ENCODE measurements at regions not wholly inside any gene's neighbourhood (a gene's known extent, or its start where the extent isn't known, plus 50 kb on each side); places are given as distances from the start of the nearest gene placed in this dataset.

DNA sequence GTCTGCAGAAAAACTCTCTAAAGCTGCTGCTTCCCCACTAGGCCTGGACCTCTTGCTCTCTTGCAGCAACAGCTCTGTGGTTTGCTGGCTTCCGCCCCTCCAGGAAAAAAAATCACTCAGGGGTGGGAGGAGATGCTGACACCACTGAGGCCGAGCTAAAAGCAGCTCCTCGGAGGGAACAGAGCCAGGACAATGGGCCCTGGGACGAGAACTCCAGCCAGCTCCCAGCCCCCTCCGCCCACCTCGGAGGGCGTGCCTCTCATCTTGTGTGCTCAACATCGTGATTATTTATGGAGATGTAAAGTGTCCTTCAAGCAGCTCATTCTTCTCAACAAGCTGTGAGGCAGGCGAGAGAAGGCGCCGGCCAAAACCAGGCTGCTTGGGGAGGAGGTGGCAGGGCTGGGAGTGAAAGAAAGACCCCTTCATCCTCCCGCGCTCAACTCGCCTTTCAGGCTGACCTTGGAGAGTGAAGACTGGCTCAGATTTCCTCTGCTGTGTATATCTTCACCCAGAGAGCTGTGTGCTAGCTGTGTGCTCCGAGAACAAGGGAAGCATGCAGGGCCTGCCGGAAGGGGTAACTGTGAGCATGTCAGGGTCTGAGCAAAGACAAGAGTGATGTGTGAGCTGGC lies 53.5 kb upstream of the LRFN2 start:
- no peak for TF ChIP-seq TEAD4 (IDR thresholded peaks at IDR 0.05; ENCODE audit: low read depth, low read length)
- TF ChIP-seq SUZ12 (IDR thresholded peaks at IDR 0.05; ENCODE audit: low read length): no peak
- no peak for TF ChIP-seq POLR2A (IDR thresholded peaks at IDR 0.05; ENCODE audit: control extremely low read depth in 1 of 2, low read depth in 2 of 2, low read length in 2 of 2)
- no peak for TF ChIP-seq JUND (IDR thresholded peaks at IDR 0.05; ENCODE audit: low read length)
- TF ChIP-seq, protein P1, sequence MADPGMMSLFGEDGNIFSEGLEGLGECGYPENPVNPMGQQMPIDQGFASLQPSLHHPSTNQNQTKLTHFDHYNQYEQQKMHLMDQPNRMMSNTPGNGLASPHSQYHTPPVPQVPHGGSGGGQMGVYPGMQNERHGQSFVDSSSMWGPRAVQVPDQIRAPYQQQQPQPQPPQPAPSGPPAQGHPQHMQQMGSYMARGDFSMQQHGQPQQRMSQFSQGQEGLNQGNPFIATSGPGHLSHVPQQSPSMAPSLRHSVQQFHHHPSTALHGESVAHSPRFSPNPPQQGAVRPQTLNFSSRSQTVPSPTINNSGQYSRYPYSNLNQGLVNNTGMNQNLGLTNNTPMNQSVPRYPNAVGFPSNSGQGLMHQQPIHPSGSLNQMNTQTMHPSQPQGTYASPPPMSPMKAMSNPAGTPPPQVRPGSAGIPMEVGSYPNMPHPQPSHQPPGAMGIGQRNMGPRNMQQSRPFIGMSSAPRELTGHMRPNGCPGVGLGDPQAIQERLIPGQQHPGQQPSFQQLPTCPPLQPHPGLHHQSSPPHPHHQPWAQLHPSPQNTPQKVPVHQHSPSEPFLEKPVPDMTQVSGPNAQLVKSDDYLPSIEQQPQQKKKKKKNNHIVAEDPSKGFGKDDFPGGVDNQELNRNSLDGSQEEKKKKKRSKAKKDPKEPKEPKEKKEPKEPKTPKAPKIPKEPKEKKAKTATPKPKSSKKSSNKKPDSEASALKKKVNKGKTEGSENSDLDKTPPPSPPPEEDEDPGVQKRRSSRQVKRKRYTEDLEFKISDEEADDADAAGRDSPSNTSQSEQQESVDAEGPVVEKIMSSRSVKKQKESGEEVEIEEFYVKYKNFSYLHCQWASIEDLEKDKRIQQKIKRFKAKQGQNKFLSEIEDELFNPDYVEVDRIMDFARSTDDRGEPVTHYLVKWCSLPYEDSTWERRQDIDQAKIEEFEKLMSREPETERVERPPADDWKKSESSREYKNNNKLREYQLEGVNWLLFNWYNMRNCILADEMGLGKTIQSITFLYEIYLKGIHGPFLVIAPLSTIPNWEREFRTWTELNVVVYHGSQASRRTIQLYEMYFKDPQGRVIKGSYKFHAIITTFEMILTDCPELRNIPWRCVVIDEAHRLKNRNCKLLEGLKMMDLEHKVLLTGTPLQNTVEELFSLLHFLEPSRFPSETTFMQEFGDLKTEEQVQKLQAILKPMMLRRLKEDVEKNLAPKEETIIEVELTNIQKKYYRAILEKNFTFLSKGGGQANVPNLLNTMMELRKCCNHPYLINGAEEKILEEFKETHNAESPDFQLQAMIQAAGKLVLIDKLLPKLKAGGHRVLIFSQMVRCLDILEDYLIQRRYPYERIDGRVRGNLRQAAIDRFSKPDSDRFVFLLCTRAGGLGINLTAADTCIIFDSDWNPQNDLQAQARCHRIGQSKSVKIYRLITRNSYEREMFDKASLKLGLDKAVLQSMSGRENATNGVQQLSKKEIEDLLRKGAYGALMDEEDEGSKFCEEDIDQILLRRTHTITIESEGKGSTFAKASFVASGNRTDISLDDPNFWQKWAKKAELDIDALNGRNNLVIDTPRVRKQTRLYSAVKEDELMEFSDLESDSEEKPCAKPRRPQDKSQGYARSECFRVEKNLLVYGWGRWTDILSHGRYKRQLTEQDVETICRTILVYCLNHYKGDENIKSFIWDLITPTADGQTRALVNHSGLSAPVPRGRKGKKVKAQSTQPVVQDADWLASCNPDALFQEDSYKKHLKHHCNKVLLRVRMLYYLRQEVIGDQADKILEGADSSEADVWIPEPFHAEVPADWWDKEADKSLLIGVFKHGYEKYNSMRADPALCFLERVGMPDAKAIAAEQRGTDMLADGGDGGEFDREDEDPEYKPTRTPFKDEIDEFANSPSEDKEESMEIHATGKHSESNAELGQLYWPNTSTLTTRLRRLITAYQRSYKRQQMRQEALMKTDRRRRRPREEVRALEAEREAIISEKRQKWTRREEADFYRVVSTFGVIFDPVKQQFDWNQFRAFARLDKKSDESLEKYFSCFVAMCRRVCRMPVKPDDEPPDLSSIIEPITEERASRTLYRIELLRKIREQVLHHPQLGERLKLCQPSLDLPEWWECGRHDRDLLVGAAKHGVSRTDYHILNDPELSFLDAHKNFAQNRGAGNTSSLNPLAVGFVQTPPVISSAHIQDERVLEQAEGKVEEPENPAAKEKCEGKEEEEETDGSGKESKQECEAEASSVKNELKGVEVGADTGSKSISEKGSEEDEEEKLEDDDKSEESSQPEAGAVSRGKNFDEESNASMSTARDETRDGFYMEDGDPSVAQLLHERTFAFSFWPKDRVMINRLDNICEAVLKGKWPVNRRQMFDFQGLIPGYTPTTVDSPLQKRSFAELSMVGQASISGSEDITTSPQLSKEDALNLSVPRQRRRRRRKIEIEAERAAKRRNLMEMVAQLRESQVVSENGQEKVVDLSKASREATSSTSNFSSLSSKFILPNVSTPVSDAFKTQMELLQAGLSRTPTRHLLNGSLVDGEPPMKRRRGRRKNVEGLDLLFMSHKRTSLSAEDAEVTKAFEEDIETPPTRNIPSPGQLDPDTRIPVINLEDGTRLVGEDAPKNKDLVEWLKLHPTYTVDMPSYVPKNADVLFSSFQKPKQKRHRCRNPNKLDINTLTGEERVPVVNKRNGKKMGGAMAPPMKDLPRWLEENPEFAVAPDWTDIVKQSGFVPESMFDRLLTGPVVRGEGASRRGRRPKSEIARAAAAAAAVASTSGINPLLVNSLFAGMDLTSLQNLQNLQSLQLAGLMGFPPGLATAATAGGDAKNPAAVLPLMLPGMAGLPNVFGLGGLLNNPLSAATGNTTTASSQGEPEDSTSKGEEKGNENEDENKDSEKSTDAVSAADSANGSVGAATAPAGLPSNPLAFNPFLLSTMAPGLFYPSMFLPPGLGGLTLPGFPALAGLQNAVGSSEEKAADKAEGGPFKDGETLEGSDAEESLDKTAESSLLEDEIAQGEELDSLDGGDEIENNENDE (IDR thresholded peaks at IDR 0.05; ENCODE audit: insufficient replicate concordance, low read length): no peak
